ENCODE measurements at regions not wholly inside any gene's neighbourhood (a gene's known extent, or its start where the extent isn't known, plus 50 kb on each side); places are given as distances from the start of the nearest gene placed in this dataset.

- TF ChIP-seq CTCF (IDR thresholded peaks at IDR 0.05) (no peak), USF2 (CRISPR knock-in tag; IDR thresholded peaks at IDR 0.05) (no peak), ZBTB43 (CRISPR knock-in tag; IDR thresholded peaks at IDR 0.05) (no peak), NFYB (CRISPR knock-in tag; conservative IDR thresholded peaks at IDR 0.05; ENCODE audit: low read depth) (no peak), PREB (CRISPR knock-in tag; IDR thresholded peaks at IDR 0.05; ENCODE audit: borderline replicate concordance) (no peak), ESRRA (CRISPR knock-in tag; IDR thresholded peaks at IDR 0.05; ENCODE audit: borderline replicate concordance) (no peak), ATF2 (CRISPR knock-in tag; IDR thresholded peaks at IDR 0.05; ENCODE audit: borderline replicate concordance, low read depth) (no peak), ATF3 (CRISPR knock-in tag; conservative IDR thresholded peaks at IDR 0.05) (no peak)
These were observed 108.0 kb upstream of the KIF26B start for GRCh38 chr1:245046769-245047168.
